H1 (cell line): ENCODE measurements at regions not wholly inside any gene's neighbourhood (a gene's known extent, or its start where the extent isn't known, plus 50 kb on each side); places are given as distances from the start of the nearest gene placed in this dataset.

Experiments used
- EP300 ChIP-seq, 2 experiments: IDR thresholded peaks; 1 replicate in 1 of 2; 2 replicates in 1 of 2; pipeline ENCODE4 v1.6.1; 2011 to 2012; ENCODE audit warnings: low read depth in 2 of 2, low read length in 2 of 2, mild to moderate bottlenecking in 2 of 2, borderline replicate concordance in 1 of 2, inconsistent platforms in 1 of 2, moderate library complexity in 1 of 2
- EZH2 ChIP-seq: fragments of 200-600 bp; sonication (generic); IDR thresholded peaks from 2 replicates; pipeline ENCODE4 v1.7.1; 2012; ENCODE audit warnings: low read depth, mild to moderate bottlenecking, moderate library complexity, low read length, inconsistent platforms; ENCODE audit not compliant: severe bottlenecking
- TAF1 ChIP-seq: IDR thresholded peaks from 2 replicates; pipeline ENCODE4 v1.6.1; 2011; ENCODE audit warnings: mild to moderate bottlenecking, low read depth, low read length
- ZNF274 ChIP-seq: IDR thresholded peaks from 2 replicates; pipeline ENCODE4 v1.7.0; 2012; ENCODE audit warnings: low read length, borderline replicate concordance; ENCODE audit errors: extremely low read depth
- TF ChIP-seq, protein P1 (sequence below): IDR thresholded peaks from 2 replicates; pipeline ENCODE4 v1.6.1; 2012; ENCODE audit warnings: low read length, inconsistent platforms
- TF ChIP-seq, protein P2 (sequence below), 3 experiments: IDR thresholded peaks; 1 replicate in 2 of 3; 2 replicates in 1 of 3; pipeline versions ENCODE4 v1.5.1 to v1.6.1; 2011; ENCODE audit warnings: low read length in 3 of 3, mild to moderate bottlenecking in 3 of 3, inconsistent platforms in 2 of 3, low read depth in 1 of 3, moderate library complexity in 1 of 3; ENCODE audit not compliant: insufficient read depth in 1 of 3; ENCODE audit errors: control extremely low read depth in 1 of 3

DNA sequence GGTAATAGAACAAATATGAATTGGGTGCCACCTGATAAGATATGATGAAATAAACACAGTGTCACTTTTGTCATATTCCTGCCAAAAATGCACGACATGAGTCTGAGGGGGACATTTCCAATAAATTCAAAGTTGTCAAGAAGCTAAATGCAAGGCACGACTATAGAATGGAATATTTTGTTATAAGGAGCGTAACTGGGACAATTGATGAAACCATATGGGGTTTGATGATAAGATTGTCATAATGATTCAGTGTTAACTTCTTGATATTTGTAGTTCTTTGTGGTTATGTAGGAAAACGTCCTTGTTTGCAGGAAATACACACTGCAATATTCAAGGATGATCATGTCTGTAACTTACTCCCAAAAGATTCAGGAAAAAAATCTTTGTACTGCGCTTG, 163.3 kb downstream of the MEX3B start:
- TF ChIP-seq, protein P1, sequence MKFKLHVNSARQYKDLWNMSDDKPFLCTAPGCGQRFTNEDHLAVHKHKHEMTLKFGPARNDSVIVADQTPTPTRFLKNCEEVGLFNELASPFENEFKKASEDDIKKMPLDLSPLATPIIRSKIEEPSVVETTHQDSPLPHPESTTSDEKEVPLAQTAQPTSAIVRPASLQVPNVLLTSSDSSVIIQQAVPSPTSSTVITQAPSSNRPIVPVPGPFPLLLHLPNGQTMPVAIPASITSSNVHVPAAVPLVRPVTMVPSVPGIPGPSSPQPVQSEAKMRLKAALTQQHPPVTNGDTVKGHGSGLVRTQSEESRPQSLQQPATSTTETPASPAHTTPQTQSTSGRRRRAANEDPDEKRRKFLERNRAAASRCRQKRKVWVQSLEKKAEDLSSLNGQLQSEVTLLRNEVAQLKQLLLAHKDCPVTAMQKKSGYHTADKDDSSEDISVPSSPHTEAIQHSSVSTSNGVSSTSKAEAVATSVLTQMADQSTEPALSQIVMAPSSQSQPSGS = no peak
- TF ChIP-seq, protein P2, sequence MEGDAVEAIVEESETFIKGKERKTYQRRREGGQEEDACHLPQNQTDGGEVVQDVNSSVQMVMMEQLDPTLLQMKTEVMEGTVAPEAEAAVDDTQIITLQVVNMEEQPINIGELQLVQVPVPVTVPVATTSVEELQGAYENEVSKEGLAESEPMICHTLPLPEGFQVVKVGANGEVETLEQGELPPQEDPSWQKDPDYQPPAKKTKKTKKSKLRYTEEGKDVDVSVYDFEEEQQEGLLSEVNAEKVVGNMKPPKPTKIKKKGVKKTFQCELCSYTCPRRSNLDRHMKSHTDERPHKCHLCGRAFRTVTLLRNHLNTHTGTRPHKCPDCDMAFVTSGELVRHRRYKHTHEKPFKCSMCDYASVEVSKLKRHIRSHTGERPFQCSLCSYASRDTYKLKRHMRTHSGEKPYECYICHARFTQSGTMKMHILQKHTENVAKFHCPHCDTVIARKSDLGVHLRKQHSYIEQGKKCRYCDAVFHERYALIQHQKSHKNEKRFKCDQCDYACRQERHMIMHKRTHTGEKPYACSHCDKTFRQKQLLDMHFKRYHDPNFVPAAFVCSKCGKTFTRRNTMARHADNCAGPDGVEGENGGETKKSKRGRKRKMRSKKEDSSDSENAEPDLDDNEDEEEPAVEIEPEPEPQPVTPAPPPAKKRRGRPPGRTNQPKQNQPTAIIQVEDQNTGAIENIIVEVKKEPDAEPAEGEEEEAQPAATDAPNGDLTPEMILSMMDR (IDR thresholded peaks at IDR 0.05; ENCODE audit: control extremely low read depth in 1 of 3, insufficient read depth in 1 of 3, low read depth in 1 of 3, low read length in 3 of 3) = no peak
- TF ChIP-seq EZH2 (no peak), ZNF274 (no peak), EP300 (IDR thresholded peaks at IDR 0.05; ENCODE audit: borderline replicate concordance in 1 of 2, low read depth in 2 of 2, low read length in 2 of 2) (no peak), TAF1 (no peak)
